ENCODE measurements at regions not wholly inside any gene's neighbourhood (a gene's known extent, or its start where the extent isn't known, plus 50 kb on each side); places are given as distances from the start of the nearest gene placed in this dataset.

DNA sequence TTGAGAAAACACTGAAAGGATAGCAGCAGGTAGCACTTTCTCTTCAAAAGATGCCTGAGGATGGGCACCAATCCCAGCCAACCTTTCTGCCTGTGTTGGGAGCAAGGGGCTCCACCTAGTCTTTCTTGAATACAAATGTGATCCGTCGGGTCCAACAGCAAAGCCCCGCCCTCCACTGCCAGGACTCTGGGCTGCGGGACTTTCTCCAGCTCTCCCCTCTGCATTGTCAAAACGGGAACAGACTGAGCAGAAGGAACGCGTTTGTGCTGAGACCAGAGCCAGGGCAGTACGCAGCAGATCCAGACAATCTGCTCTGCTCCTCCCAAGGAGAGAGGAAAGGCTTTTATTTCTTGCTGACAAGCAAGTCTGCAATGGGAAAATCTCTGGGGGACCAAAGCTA is 139.7 kb downstream of the SEC61B start:
- TF ChIP-seq, protein P1, sequence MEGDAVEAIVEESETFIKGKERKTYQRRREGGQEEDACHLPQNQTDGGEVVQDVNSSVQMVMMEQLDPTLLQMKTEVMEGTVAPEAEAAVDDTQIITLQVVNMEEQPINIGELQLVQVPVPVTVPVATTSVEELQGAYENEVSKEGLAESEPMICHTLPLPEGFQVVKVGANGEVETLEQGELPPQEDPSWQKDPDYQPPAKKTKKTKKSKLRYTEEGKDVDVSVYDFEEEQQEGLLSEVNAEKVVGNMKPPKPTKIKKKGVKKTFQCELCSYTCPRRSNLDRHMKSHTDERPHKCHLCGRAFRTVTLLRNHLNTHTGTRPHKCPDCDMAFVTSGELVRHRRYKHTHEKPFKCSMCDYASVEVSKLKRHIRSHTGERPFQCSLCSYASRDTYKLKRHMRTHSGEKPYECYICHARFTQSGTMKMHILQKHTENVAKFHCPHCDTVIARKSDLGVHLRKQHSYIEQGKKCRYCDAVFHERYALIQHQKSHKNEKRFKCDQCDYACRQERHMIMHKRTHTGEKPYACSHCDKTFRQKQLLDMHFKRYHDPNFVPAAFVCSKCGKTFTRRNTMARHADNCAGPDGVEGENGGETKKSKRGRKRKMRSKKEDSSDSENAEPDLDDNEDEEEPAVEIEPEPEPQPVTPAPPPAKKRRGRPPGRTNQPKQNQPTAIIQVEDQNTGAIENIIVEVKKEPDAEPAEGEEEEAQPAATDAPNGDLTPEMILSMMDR (conservative IDR thresholded peaks at IDR 0.05; ENCODE audit: low read length), result no peak
- no peak for TF ChIP-seq EZH2phosphoT487 (IDR thresholded peaks at IDR 0.05; ENCODE audit: borderline replicate concordance, low read depth, low read length)
